HL-60 (cell line): ENCODE measurements at regions not wholly inside any gene's neighbourhood (a gene's known extent, or its start where the extent isn't known, plus 50 kb on each side); places are given as distances from the start of the nearest gene placed in this dataset.
"Not testable (repeated sequence)": the region's sequence is repeated elsewhere in the genome, so short reads cannot be mapped to it uniquely, and the experiment has no call there.

Experiments used
- SPI1 ChIP-seq: IDR thresholded peaks from 2 replicates; pipeline ENCODE4 v1.6.1; 2012; ENCODE audit warnings: low read depth, mild to moderate bottlenecking, borderline replicate concordance
- TF ChIP-seq, protein P1 (sequence below): IDR thresholded peaks from one replicate; pipeline ENCODE4 v1.5.1; 2011; ENCODE audit warnings: low read length, control low read depth, inconsistent platforms; ENCODE audit not compliant: insufficient read depth
- TF ChIP-seq, protein P2 (sequence below): IDR thresholded peaks from 2 replicates; pipeline ENCODE4 v1.6.1; 2012; ENCODE audit warnings: low read depth; ENCODE audit not compliant: insufficient replicate concordance

DNA sequence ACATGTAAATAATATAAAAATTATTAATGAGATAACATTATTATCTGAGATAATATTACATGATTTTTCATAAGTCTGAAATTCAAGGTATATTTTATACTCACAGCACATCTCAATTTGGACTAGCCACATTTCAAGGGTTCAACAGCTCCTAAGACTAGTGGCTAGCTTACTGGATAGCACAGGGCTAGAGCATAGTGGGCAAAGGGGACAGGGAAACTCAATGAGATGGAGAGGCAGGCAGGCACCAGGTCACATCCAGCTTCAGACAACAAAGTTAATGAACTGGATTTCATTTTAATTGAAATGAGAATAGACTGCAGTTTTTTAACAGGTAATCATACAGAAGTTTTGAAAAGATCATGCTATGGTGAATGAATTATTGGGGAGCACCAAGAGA lies 137.4 kb downstream of the NBPF8 start:
- TF ChIP-seq, protein P1, sequence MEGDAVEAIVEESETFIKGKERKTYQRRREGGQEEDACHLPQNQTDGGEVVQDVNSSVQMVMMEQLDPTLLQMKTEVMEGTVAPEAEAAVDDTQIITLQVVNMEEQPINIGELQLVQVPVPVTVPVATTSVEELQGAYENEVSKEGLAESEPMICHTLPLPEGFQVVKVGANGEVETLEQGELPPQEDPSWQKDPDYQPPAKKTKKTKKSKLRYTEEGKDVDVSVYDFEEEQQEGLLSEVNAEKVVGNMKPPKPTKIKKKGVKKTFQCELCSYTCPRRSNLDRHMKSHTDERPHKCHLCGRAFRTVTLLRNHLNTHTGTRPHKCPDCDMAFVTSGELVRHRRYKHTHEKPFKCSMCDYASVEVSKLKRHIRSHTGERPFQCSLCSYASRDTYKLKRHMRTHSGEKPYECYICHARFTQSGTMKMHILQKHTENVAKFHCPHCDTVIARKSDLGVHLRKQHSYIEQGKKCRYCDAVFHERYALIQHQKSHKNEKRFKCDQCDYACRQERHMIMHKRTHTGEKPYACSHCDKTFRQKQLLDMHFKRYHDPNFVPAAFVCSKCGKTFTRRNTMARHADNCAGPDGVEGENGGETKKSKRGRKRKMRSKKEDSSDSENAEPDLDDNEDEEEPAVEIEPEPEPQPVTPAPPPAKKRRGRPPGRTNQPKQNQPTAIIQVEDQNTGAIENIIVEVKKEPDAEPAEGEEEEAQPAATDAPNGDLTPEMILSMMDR, result not testable (repeated sequence)
- TF ChIP-seq SPI1, result not testable (repeated sequence)
- TF ChIP-seq, protein P2, sequence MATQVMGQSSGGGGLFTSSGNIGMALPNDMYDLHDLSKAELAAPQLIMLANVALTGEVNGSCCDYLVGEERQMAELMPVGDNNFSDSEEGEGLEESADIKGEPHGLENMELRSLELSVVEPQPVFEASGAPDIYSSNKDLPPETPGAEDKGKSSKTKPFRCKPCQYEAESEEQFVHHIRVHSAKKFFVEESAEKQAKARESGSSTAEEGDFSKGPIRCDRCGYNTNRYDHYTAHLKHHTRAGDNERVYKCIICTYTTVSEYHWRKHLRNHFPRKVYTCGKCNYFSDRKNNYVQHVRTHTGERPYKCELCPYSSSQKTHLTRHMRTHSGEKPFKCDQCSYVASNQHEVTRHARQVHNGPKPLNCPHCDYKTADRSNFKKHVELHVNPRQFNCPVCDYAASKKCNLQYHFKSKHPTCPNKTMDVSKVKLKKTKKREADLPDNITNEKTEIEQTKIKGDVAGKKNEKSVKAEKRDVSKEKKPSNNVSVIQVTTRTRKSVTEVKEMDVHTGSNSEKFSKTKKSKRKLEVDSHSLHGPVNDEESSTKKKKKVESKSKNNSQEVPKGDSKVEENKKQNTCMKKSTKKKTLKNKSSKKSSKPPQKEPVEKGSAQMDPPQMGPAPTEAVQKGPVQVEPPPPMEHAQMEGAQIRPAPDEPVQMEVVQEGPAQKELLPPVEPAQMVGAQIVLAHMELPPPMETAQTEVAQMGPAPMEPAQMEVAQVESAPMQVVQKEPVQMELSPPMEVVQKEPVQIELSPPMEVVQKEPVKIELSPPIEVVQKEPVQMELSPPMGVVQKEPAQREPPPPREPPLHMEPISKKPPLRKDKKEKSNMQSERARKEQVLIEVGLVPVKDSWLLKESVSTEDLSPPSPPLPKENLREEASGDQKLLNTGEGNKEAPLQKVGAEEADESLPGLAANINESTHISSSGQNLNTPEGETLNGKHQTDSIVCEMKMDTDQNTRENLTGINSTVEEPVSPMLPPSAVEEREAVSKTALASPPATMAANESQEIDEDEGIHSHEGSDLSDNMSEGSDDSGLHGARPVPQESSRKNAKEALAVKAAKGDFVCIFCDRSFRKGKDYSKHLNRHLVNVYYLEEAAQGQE, result not testable (repeated sequence)
